Fibroblast of skin of scalp (primary cell): ENCODE measurements at regions not wholly inside any gene's neighbourhood (a gene's known extent, or its start where the extent isn't known, plus 50 kb on each side); places are given as distances from the start of the nearest gene placed in this dataset.
"Not testable (repeated sequence)": the region's sequence is repeated elsewhere in the genome, so short reads cannot be mapped to it uniquely, and the experiment has no call there.

ENCODE experiments used
- DNase-seq: peaks from one replicate; pipeline ENCODE4 v3.0.0-alpha.2; 2013

DNA sequence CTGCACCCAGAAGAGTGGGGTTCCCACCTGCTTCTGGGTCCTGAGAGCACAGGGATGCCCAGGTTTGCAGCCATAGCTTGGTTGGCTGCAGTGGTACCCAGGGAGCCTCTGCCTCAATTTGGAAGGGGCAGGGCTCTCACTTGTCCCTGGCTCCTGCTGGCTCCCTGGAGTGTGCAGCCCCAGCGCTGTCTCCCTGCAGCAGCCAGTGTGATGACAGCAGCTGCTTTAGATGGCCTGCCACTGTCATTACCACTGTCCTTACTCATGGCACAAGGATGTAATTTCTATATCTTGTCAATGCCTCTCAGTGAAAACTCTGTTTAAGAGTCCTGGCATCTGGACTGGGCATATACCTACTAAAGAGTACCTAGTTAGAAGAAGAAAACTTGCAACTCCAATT lies 250.9 kb downstream of the KIF20B start:
- no peak for DNase-seq

DNA sequence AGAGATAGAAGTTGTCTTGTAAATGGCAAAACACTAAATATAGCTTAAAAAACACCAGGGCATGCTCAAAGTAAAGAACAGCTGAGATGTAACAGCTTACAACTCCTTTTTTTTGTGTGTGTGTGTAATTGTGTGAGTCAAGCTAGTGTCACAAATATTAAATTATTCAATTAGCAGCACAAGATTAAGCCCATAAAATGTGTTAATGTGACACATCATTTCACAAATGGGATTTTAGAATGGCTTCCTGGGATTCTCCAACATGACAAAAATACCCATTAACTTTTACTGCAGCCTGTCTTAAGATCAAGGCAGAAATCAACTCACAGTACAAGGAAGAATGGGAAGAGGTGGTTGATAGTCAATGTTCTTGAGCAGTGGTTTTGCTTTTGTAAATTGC lies 251.4 kb downstream of the KIF20B start:
- no peak for DNase-seq

DNA sequence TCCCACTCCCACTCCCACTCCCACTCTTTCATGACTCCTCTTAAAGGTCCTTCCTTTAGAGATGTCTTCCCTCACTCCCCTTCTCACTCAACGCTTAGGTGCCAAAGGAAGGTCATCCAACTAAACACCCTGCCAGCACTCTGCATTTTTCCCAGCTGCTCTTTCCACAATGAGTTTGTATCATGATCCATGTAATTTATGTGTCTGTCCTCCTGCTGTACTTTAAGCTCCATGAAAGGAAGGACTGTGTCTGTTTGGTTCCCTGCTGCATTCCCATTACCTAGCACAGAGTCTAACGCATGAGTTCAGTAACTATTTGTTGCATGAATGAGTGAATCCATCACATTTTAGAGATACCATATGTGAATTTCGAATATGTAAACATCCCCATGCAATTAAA lies 252.7 kb downstream of the KIF20B start:
- no peak for DNase-seq

DNA sequence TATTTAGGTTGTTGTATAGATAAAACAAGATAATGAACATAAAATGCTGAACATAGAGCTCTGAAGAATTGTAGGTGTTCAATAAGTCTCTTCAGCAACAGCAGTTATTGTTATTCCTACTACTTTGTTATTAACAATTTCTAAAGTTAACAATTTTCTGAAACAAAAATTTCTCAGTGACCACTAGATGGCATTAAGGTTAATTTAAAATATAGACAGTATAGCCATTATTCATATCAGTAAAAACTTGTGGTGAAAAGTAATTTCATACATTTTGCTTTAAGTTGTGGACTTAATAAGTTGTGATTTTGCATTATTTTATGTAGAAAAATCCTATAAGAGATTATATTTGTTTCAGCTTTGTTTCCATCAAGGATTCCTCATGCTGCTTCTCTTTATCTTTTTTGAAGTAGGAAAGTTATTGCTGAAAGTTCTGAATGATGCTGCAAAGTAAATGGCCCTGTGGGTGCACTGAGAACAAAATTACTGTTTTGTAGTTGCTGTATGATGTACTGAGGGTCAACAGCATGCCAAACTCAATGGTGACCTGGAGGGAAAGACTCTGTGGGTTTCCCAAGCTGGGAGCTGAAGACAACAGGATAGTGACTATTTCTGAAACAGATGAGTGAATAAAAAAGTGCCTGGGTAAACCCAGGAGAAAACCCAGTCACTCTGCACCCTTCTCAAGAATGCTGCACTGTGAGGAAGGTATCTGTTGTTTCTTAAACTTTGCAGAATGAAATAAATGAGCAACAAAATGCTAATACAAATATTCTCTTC lies 253.6 kb downstream of the KIF20B start:
- DNase-seq = peak; percentile 3

DNA sequence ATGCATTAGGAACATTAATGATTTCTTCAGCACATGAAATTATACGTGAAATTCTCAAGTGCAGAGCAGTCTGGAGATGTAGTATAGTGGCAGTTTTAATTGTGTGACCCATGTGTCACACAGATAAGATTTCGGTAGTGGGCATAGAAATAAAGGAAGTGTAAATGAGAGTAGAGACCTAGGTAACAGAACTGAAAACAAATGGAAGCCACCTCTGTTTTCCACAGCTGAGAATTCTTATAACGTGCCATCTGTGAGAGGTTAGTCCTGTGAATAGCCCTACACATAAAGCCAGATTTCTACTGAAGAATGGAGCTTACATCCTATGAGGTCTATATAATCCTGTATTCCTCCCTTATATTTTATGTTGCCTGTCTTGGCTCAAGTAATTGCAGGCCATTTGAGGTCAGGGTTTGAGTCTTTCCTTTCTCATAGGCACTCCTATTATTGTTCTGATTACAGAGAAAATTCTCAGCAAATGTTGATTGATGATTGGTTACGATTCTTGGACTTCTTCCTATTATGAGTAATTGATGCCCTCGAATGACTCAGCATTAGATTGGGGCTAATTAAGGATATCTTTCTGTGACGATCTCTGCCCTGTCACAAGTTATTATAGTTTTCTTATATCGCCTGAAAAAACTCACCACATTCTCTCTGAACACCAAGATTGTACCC lies 258.2 kb downstream of the KIF20B start:
- no peak for DNase-seq

DNA sequence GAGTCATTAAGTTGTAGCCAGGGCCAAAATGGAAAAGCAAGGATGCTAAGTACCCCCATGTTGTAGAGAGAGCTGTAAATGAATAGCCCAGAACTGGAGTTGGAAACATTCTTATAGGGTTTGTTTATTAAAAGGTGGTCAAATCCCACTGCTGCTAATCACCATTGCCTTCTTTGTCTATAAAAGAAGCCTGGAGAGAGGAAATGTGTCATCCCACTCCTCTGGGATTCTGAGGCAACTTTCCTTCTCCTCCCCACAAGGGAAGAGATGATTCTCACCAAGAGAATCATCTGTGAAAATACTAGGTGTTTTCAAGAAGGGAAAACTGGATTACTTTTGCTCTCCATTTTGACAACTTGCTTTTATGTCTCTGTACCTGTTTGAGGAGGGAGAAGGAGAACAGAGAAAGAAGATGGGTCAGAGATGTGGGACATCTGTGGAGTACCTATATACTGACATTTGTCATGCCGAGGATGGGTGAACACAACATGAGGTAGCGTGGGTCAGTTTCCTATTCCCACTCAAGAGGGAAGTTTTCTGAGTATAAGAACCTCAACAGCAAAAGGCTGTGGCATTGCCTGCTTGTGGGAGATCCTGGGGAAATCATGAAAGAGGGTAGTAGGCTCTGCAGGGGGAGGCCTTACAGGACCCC lies 262.2 kb downstream of the KIF20B start:
- DNase-seq = no peak

DNA sequence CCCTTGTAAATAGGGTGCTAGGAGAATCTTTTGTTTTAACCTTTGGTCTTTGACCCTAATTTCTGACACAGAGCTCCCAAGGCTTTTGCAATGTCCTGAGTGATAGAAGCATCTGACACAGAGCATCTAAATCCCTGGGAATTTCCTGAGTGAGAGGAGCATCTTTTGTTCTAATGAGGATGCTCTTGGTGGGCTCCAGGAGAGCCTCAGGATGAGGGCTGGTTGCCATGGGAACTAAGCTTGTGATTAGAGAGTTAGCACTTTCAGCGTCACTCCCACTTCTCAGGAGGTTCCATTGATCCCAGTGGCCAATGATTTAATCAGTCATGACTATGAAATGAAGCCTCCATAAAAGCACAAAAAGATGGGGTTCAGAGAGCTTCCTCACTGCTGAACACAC lies 264.8 kb downstream of the KIF20B start:
- DNase-seq = no peak

DNA sequence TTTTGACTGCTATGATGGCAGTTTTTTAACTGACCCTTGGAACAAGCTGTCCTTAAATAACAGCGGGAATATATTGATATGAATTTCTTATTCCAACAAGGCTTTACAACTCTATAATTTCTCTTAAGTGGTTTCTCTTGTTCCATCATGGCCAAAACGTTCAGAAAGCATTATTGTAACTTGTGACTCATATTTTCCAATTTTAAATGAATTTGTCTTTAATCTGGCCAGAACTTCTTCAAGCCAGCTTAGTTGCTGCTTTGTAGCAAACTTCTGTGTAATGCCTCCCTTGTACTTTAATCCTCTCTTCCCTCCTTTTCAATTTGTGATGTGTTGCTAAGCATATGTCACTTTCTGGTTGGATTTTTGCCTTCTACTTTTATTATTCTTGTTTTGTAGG lies 271.9 kb downstream of the KIF20B start:
- DNase-seq = no peak

DNA sequence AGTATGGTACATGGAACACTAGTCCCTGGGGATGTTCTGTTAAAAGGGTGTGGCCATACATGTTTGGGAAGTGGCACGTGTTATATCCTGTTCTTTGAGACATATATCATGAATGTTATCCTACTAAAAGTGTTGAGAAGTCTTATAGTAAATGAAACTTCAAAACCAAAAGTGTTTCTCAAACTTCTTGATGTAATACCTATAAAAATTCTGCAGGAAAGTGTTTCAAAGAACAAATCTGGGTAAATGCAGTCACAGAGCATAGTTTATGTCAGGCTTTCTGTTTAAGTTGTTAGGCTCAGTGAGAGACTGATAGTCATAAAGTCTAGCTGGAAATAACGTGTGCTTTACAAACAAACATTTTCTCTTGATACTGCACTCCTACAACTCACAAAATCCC lies 273.7 kb downstream of the KIF20B start:
- no peak for DNase-seq

DNA sequence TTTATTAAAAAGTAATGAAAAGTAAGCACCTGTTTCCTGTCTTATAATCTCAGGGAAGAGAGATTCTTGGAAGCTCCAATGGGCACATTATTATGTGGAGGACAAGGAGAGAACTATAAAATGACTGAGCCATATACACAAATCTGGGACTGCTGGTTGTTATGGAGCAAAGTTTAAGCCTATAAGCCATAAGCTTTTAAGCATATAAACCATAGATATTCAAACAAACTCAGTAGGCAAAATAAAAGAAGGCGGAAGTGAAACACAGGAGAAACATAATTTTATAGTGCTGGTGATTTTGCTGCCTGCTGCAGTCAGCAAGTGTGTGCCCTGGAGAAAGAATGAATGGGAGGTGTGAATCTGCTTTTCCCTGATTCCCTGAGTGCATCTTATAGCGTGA lies 274.4 kb downstream of the KIF20B start:
- DNase-seq = no peak

DNA sequence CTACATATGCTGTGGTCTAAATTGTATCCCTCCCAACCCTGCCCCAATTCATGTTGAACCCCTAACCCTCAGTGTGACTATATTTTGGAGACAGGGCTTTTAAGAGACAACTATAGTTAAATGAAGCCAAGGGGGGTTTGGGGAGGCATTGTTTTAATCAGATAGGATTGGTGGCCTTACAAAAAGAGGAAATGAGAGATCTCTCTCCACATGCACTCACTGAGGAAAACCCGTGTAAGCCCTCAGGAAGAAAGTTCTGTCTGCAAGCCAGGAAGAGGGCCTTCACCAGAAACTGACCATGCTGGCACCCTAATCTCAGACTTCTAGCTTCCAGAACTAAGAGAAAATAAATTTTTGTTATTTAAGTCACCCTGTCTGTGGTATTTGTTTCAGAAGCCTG lies 276.7 kb downstream of the KIF20B start:
- no peak for DNase-seq

DNA sequence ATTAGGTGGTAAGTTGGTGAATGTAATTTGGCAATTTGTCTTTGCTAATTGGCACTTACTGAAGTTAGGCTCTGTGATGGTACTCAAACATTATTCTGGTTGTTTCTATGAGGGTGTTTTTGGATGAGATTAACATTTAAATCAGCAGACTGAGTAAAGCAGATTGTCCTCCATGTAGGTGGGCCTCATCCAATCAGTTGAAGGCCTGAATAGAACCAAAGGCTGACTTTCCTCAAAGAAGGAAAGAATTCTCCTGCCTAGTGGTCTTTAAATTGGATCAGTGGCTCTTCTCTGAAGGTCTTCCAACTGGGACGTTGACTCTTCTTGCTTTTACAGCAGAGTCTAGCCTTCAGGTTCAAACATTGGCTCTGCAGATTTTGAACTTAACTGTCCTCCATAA lies 278.3 kb downstream of the KIF20B start:
- no peak for DNase-seq

DNA sequence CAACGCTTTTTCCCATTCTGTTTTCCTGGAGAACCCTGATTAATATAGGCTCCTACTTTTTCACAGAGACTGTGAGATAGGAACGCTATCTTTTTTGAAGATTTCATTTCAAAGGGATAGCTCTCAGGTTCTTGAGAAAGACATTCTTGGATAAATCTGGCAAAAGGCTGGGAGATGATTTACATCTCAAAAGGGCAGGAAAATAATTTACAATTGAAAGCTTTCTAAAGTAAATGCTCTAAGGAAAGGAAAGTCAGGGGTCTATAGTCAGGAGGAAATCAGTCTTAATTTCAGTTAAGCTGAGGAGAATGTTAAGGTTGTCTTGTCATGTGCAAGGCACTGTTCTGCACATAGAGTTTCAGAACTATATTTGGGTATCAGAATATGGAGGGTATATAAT lies 278.8 kb downstream of the KIF20B start:
- DNase-seq = no peak

DNA sequence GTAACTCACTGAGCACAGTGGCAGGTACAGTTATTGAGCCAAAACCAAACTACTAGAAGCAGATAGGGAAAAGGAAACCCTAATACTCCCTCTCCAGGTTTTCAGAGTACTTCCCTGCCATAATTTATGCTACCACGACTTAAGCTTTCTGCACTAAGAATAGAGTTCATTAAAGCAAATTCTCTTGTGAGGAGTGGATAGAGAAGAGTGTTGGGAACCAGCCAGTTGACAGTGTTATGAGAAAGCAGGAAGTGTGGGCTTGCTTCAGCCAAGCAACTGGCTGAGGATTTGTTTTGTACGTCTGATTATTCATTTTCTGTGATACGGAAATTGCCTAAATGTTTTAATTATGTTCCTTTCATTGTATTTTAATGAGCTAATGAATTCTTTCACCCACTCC lies 280.5 kb downstream of the KIF20B start:
- DNase-seq = no peak

DNA sequence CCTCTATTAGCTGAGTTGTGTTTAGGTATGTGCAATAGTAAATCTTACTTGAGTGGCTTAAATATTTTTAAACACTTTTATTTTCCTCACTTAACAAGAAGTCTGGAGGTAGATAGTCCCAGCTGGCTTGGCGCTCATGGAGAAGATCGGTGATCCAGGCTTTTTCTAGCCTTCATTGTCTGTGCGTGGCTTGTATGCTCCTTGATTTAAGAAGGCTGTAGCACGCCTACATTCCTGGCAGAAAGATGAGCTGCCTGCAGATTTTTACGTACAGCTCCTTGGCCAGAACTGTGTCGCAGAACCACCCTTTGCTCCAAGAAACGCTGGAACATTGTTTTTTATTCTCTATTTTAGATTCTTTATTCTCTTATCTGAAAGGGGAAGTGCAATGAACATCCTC lies 284.1 kb downstream of the KIF20B start:
- DNase-seq = no peak

DNA sequence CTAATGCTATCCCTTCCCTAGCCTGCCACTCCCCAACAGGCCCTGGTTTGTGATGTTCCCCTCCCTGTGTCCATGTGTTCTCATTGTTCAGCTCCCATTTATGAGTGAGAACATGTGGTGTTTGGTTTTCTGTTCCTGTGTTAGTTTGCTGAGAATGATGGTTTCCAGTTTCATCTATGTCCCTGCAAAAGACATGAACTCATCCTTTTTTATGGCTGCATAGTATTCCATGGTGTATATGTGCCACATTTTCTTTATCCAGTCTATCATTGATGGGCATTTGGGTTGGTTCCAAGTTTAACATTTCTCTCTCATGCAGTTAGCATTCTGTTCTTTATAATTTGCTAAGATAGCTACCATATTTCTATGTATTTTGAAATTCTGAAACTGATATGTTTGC lies 287.0 kb downstream of the KIF20B start:
- DNase-seq = not testable (repeated sequence)

DNA sequence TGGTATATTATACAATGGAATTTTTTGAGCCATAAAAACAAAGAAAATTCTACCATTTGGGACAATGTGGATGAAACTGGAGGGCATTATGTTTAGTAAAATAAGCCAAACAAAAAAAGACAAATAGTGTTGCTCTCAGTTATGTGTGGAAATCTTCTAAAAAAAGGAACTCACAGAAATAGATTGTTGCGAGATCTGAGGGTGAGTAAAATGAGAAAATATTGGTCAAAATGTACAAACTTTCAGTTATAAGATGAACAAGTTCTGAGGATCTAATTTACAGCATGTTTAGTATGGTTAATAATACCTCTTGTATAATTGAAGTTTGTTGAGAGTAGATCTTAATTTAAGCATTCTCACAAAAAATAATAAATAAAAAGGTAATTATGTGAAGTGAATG lies 291.2 kb downstream of the KIF20B start:
- no peak for DNase-seq

DNA sequence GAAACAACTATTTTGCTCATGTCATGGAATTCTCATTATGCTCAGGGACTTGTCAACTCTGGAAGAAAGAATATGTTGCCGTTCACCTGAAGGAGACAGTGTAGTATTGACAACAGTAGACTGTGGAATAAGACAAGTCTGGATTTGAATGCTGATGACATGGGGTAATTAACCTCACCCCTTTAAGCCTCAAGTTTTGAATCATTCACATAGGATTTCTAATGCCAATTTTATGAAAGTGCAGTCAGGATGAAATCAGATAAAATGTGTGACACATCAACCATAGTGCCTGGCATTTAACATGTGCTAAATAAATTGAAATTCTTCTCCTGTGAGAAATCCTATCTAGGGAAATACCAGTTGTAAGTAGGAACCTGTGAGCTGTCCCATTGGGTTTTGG lies 305.8 kb downstream of the KIF20B start:
- DNase-seq = no peak

DNA sequence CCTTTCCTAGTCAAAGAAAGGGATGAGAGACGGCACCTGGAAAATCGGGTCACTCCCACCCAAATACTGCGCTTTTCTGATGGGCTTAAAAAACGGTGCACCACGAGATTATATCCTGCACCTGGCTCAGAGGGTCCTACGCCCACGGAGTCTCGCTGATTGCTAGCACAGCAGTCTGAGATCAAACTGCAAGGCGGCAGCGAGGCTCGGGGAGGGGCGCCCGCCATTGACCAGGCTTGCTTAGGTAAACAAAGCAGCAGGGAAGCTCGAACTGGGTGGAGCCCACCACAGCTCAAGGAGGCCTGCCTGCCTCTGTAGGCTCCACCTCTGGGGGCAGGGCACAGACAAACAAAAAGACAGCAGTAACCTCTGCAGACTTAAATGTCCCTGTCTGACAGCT lies 309.9 kb downstream of the KIF20B start:
- not testable (repeated sequence) for DNase-seq

DNA sequence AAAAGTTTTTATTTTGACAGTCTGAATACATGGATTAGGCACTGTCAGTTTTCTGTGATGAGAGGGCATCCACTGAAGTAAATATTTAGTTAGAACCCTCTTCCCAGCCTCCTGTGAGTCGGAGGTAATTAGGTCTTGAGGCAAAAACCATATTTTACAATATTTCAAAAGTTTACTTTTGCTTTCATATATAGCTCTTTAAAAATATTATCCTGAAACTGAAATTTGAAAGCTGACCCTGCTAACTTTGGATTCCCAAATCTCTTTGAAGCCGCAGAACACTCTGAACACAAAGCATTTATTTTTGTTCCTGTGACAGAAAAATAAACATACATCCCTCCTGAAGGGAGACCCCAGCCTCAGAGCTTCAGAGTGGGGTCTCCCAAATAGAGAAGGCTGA lies 317.4 kb downstream of the KIF20B start:
- DNase-seq = no peak

DNA sequence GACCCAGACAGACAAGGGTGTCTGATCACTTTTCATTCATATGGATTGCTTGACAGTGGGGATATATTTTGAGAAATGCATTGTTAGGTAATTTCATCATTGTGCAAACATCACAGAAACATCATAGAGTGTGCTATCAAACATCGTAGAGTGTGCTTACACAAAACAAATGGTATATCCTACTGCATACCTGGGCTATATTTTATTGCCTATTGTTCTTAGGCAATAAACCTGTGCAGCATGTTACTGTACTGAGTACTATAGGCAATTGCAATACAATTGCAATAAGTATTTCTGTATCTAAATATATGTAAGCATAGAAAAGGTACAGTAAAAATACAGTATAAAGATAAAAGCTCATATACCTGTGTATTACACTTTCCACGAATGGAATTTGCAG lies 319.1 kb downstream of the KIF20B start:
- DNase-seq = no peak

DNA sequence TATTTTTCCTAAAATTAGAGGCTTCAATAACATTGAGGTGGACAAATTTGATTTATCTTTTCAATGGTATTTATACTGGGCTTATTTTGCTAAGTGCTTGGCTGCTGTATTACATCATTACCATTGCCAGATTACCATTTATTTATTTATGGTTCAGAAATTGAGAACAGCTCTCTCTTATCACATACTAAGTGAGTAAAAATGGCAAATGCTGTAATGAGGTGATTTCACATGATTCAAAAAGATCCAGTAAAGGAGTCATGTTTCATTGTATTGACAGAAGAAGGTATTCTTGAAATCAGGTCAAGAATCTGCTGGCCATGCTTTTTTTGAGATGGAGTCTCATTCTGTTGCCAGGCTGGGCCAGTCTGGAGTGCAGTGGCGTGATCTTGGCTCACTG lies 322.6 kb downstream of the KIF20B start:
- DNase-seq = no peak

DNA sequence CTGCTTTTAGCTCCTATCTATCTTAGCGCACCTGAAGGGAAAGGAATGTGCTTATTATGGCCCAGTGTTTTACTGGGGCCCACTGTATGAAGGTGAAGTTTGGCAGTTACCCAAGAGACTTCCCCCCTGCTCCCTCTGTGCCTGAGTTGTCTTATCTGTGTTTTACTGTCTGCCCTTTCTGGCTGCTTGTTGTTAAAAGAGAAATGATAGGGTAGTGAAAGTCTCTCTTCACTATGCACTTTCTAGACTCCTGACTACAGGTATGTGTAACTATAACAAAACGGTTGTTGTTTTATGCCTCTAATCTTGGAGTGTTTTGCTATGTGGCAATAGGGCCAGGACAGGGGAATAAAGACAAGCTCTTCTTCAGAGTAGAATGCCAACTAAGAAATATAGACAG lies 326.9 kb downstream of the KIF20B start:
- no peak for DNase-seq

DNA sequence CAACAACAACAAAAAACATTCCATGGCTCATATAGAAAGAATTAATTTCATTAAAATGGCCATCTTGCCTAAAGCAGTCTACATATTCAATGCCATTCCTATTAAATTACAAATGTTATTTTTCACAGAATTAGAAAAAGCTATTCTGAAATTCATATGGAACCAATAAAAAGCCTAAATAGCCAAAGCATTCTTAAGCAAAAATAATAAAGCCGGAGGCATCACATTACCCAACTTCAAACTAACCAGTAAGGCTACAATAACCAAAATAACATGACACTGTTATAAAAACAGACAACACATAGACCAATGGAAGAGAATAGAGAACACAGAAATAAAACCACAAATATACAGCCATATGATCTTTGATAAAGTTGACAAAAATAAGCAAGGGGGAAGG lies 330.4 kb downstream of the KIF20B start:
- DNase-seq = peak; percentile 57
